SK-N-SH (cell line): ENCODE measurements at regions not wholly inside any gene's neighbourhood (a gene's known extent, or its start where the extent isn't known, plus 50 kb on each side); places are given as distances from the start of the nearest gene placed in this dataset.

Source experiments
- CTCF ChIP-seq: fragments of 200-600 bp; sonication (generic); IDR thresholded peaks from 2 replicates; pipeline ENCODE4 v1.6.1; 2017; ENCODE audit warnings: antibody characterized with exemption, mild to moderate bottlenecking, moderate library complexity
- EZH2phosphoT487 ChIP-seq: fragments of 200-600 bp; sonication (generic); IDR thresholded peaks from 2 replicates; pipeline ENCODE4 v1.6.1; 2017; ENCODE audit warnings: low read depth, mixed run types, mild to moderate bottlenecking, antibody characterized with exemption, moderate library complexity, borderline replicate concordance
- JUND ChIP-seq: IDR thresholded peaks from 2 replicates; pipeline ENCODE4 v1.4.0; 2012
- MEF2A ChIP-seq: IDR thresholded peaks from 2 replicates; pipeline ENCODE4 v1.4.0; 2012; ENCODE audit warnings: low read depth, borderline replicate concordance
- RAD21 ChIP-seq: IDR thresholded peaks from 2 replicates; pipeline ENCODE4 v1.6.1; 2012; ENCODE audit warnings: mild to moderate bottlenecking, low read length
- YY1 ChIP-seq: IDR thresholded peaks from 2 replicates; pipeline ENCODE4 v1.4.0; 2012; ENCODE audit warnings: low read depth, mild to moderate bottlenecking

GRCh38 chr19:29120466-29120865 is 92.5 kb downstream of the UQCRFS1 start:
- TF ChIP-seq RAD21: no peak
- TF ChIP-seq EZH2phosphoT487: no peak
- no peak for TF ChIP-seq CTCF
- no peak for TF ChIP-seq MEF2A
- TF ChIP-seq JUND: no peak
- no peak for TF ChIP-seq YY1
